Transverse colon (tissue), 4 donors: ENCODE measurements at regions not wholly inside any gene's neighbourhood (a gene's known extent, or its start where the extent isn't known, plus 50 kb on each side); places are given as distances from the start of the nearest gene placed in this dataset.

Experiments used
- DNase-seq: peaks from one replicate; pipeline ENCODE4 v3.0.0-alpha.2; 2019
- H3K27ac ChIP-seq, 4 donors: fragments of 200-600 bp; sonication (generic); 2 replicates each; pipeline ENCODE4 v1.5.1; 2016 to 2018; ENCODE audit warnings: inconsistent platforms in 4 of 4
- H3K27me3 ChIP-seq: fragments of 200-600 bp; sonication (generic); 2 replicates; pipeline ENCODE4 v1.5.1; 2017; ENCODE audit warnings: inconsistent platforms
- H3K36me3 ChIP-seq, 4 donors: fragments of 200-600 bp; sonication (generic); 2 replicates each; pipeline ENCODE4 v1.5.1; 2017 to 2019; ENCODE audit warnings: inconsistent platforms in 4 of 4
- H3K4me1 ChIP-seq, 4 donors: fragments of 200-600 bp; sonication (generic); 2 replicates each; pipeline ENCODE4 v1.5.1; 2017 to 2020; ENCODE audit warnings: inconsistent platforms in 4 of 4
- H3K4me3 ChIP-seq, 4 donors: fragments of 200-600 bp; sonication (generic); 1 replicate in 1 of 4; 2 replicates in 3 of 4; pipeline versions ENCODE4 v1.5.1 to v1.6.1; 2017 to 2019; ENCODE audit warnings: inconsistent platforms in 4 of 4
- H3K9me3 ChIP-seq, 2 donors: fragments of 200-600 bp; sonication (generic); 2 replicates each; pipeline ENCODE4 v1.5.1; 2017 to 2019; ENCODE audit warnings: inconsistent platforms in 2 of 2
- CTCF ChIP-seq, 5 experiments: fragments of 200-600 bp in 3 of 5; fragments of 450-650 bp in 2 of 5; sonication (generic) in 3 of 5; IDR thresholded peaks; 1 replicate in 2 of 5; 2 replicates in 3 of 5; pipeline ENCODE4 v1.5.1; 2016 to 2017; ENCODE audit warnings: antibody characterized with exemption in 5 of 5, inconsistent platforms in 3 of 5, mild to moderate bottlenecking in 2 of 5, moderate library complexity in 1 of 5
- EP300 ChIP-seq: sonication (generic); formaldehyde crosslinking; IDR thresholded peaks from one replicate; pipeline ENCODE4 v1.6.1; 2017; ENCODE audit warnings: antibody characterized with exemption, low read depth
- POLR2A ChIP-seq: fragments of 450-650 bp; IDR thresholded peaks from one replicate; pipeline ENCODE4 v1.6.1; 2016; ENCODE audit warnings: antibody characterized with exemption, mild to moderate bottlenecking, moderate library complexity
- POLR2AphosphoS5 ChIP-seq, 3 donors: sonication (generic); formaldehyde crosslinking; IDR thresholded peaks; one replicate each; pipeline ENCODE4 v1.6.1; 2016; ENCODE audit warnings: antibody characterized with exemption in 3 of 3
- WGBS, 2 donors: methylation state at CpG; one replicate each; pipeline ENCODE4 v1.1.5; 2018; ENCODE audit warnings: low coverage in 1 of 2; 5-methylcytosine and 5-hydroxymethylcytosine counted together
- in situ Hi-C, 4 donors: fragments of 200-750 bp; cut with MboI; loops; one replicate each; pipeline versions ENCODE4 v1.15.0 to v1.15.1; 2017; ENCODE audit warnings: low sequenced_read_pairs in 3 of 4, low pct_ligation_motif_present in 1 of 4, low pct_unique_long_range_greater_than_20kb in 1 of 4
- intact Hi-C: fragments of 100-400 bp; cut with DNase I; formaldehyde crosslinking; loops from one replicate; pipeline ENCODE4 v1.15.1; 2023; ENCODE audit warnings: low total_unique reads

DNA sequence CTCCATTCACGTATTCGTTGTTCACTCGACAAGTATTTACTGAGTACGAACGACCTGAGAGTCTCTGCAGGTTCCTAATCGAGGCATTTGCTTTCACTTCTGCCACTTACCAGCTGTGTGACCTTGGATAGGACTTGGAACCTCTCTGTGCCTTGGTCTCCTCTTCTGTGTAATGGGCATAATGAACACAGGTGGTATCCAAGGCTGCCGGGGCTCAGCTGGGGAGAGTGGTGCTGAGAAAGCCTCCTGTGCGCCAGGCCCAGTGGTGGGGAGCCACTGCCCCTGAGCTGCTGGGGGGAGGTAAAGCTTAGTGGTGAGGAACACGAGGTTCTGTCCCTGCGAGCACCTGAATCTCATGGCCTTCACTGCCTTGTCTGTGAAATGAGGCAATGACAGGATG, 150.7 kb downstream of the IRF8 start:
- intact Hi-C loops (no loop called here), in situ Hi-C loops (no loop called here)
- H3K36me3 ChIP-seq: no peaks in the 10 kb centered on the region
- peaks cover 8% of the 10 kb centered on the region for H3K27me3 ChIP-seq
- DNase-seq: no peak
- 92 to 100% methylated on average over 3 to 10 of the region's 10 CpGs for WGBS, 2 donors
- no peak overlapping the region for H3K4me3 ChIP-seq
- no peak for TF ChIP-seq EP300
- no peak for TF ChIP-seq POLR2A
- TF ChIP-seq CTCF (IDR thresholded peaks at IDR 0.05): no peak
- no peak for TF ChIP-seq POLR2AphosphoS5 (IDR thresholded peaks at IDR 0.05)
- H3K9me3 ChIP-seq: no peaks in the 10 kb centered on the region
- H3K4me1 ChIP-seq: peaks cover 0 to 7% (median 3%) of the 10 kb centered on the region in 4 donors
- no peak overlapping the region for H3K27ac ChIP-seq

DNA sequence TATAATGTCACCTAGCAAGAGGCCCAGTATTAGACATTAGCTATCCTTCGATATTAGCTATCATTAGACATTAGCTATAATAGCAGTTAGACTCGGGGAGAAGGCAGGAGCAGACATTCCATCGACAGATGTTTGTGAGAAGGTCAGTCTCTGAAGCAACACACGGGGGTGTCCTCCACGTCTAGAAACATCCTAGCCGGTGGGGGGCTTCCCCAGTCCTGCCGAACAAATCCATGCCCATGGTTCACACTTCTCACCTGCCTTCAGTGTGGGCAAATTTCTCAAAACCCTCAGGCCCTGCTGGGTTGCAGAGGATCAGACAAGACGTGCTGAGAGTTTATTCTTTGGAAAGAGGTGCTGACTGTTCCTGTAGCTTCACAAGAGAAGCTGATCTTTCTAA, 151.1 kb downstream of the IRF8 start:
- Histone ChIP-seq H3K27me3 (peaks cover 8% of the 10 kb centered on the region), H3K36me3 (no peaks in the 10 kb centered on the region), H3K4me1 (peaks cover 0 to 7% (median 3%) of the 10 kb centered on the region in 4 donors), H3K4me3 (no peak overlapping the region), H3K27ac (no peak overlapping the region), H3K9me3 (no peaks in the 10 kb centered on the region)
- WGBS, 2 donors: 90% methylated on average over 8 of the region's 8 CpGs; no CpG with 5 or more reads in 1 of the 2 donors
- intact Hi-C loops (no loop called here), in situ Hi-C loops (no loop called here)
- TF ChIP-seq CTCF (IDR thresholded peaks at IDR 0.05): no peak
- TF ChIP-seq POLR2AphosphoS5 (IDR thresholded peaks at IDR 0.05): no peak
- TF ChIP-seq EP300: no peak
- TF ChIP-seq POLR2A: no peak
- no peak for DNase-seq

- 88% methylated on average over 18 of the region's 18 CpGs; no CpG with 5 or more reads in 1 of the 2 donors for WGBS, 2 donors
- Histone ChIP-seq H3K27ac (no peak overlapping the region), H3K27me3 (peaks cover 8% of the 10 kb centered on the region), H3K4me1 (peaks cover 0 to 7% (median 3%) of the 10 kb centered on the region in 4 donors), H3K36me3 (no peaks in the 10 kb centered on the region), H3K9me3 (no peaks in the 10 kb centered on the region), H3K4me3 (no peak overlapping the region)
- no peak for TF ChIP-seq POLR2A
- in situ Hi-C loops: no loop called here
- DNase-seq: no peak
- intact Hi-C loops: no loop called here
Measured at GRCh38 chr16:86050591-86051367, 151.8 kb downstream of the IRF8 start.

DNA sequence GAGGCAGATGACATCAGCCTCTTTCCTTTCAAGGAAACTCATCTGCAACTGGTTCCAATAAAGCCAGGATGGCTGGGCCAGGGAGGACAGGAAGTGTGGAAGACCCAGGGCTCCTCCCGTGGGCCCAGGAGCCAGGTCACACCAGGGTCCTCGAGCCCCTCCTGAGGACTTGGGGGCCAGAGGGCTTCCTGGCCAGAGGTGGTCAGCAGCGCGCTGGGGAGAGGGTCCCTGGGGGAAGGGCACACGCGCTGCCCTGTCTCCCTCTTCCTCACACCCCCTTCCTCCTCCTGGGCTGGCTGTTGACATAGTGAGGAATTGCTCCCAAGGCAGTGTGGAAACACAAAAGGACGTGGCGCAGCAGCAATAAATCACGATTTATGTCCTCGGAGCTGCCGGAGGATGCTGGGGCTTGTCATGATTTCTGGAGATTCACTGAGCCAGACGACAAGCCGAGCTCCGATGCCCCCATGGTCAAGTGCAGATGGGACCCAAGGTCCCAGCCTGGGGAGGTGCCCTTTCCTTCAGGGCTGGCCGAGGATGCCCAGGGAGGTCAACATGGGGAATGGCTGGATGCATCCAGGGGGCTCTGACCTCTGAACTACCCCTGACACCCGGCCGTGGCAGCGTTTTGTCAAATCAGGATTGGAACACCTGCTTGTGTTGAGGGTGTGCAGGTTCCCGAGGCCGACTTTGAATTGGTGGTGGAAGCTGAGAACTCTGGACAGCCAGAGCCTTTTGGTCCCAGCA, 152.6 kb downstream of the IRF8 start:
- peak in 2 of 3 donors; percentile 7 to 30 for TF ChIP-seq POLR2AphosphoS5 (IDR thresholded peaks at IDR 0.05)
- TF ChIP-seq CTCF (IDR thresholded peaks at IDR 0.05): no peak
- Histone ChIP-seq H3K36me3 (no peaks in the 10 kb centered on the region), H3K27ac (no peak overlapping the region), H3K9me3 (no peaks in the 10 kb centered on the region), H3K4me3 (no peak overlapping the region), H3K27me3 (peaks cover 8% of the 10 kb centered on the region), H3K4me1 (peaks cover 0 to 7% (median 3%) of the 10 kb centered on the region in 4 donors)
- intact Hi-C loops: no loop called here
- DNase-seq: no peak
- WGBS, 2 donors: 30 to 37% methylated on average over 4 to 19 of the region's 20 CpGs
- in situ Hi-C loops: no loop called here
